ENCODE measurements at regions not wholly inside any gene's neighbourhood (a gene's known extent, or its start where the extent isn't known, plus 50 kb on each side); places are given as distances from the start of the nearest gene placed in this dataset.

- no peaks in the 10 kb centered on the region for H4K20me1 ChIP-seq (replicated peaks; ENCODE audit: control insufficient read depth, extremely low read depth, insufficient read depth, low read length)
- TF ChIP-seq EZH2 (IDR thresholded peaks at IDR 0.05; ENCODE audit: borderline replicate concordance, low read depth, low read length, severe bottlenecking): no peak
- no peak for TF ChIP-seq MYC (IDR thresholded peaks at IDR 0.05; ENCODE audit: low read depth, low read length)
- no peak for TF ChIP-seq GATA2 (IDR thresholded peaks at IDR 0.05; ENCODE audit: insufficient read depth, insufficient read length, low read depth, low read length)
- TF ChIP-seq POLR2A (IDR thresholded peaks at IDR 0.05; ENCODE audit: low read depth, low read length): no peak
- TF ChIP-seq CTCF (IDR thresholded peaks at IDR 0.05; ENCODE audit: extremely low read depth in 1 of 2, insufficient read depth in 1 of 2, low read depth in 1 of 2, low read length in 2 of 2): peak; percentile 80 to 97
- H3K9me3 ChIP-seq (replicated peaks; ENCODE audit: control insufficient read depth, insufficient read depth, low read length): no peaks in the 10 kb centered on the region
- no peaks in the 10 kb centered on the region for H3K36me3 ChIP-seq (ENCODE audit: control insufficient read depth in 2 of 2, extremely low read depth in 1 of 2, insufficient read depth in 2 of 2, low read length in 2 of 2)
- no peak overlapping the region for H2AFZ ChIP-seq (ENCODE audit: low read depth, low read length)
- H3K27ac ChIP-seq (ENCODE audit: insufficient read depth, low read depth, low read length): no peak overlapping the region
- intact Hi-C loops (cut with micrococcal nuclease): loop anchor here (1.0 to 10.0 kb wide), 3 partner anchors 272 to 1452 kb away; no protein-coding TSS in a partner anchor
- no peaks in the 10 kb centered on the region for H3K27me3 ChIP-seq (ENCODE audit: control insufficient read depth in 2 of 2, insufficient read depth in 2 of 2, low read length in 2 of 2)
- ChIA-PET POLR2A (no interaction called here), CTCF (interaction anchor here (0.6 to 5.7 kb wide), 27 partner anchors 8 to 1495 kb away, joined by 3 to 150 read pairs (median 4); partner anchors contain the start of gene TFAP2A)
- FAIRE-seq (peak; percentile 95), DNase-seq (ENCODE audit: low read depth, low spot score) (peak; percentile 58)
- H3K9me1 ChIP-seq (replicated peaks; ENCODE audit: control insufficient read depth, extremely low read depth, insufficient read depth, low read length): no peaks in the 10 kb centered on the region
- dilution Hi-C loops (cut with MboI; ENCODE audit: extremely low pct_ligation_motif_present, low sequenced_read_pairs): no loop called here
- no peak overlapping the region for H3K9ac ChIP-seq (replicated peaks; ENCODE audit: extremely low read depth, insufficient read depth, low read length)
- H3K4me3 ChIP-seq (replicated peaks in 1 of 3; ENCODE audit: insufficient read depth in 1 of 3, low read depth in 1 of 3, low read length in 3 of 3): no peak overlapping the region
- H3K4me1 ChIP-seq (ENCODE audit: control insufficient read depth, extremely low read depth, insufficient read depth, low read length): no peaks in the 10 kb centered on the region
- BruUV-seq (replicated peaks): no TSS peak
- H3K79me2 ChIP-seq (ENCODE audit: control insufficient read depth, insufficient read depth, low read length): no peaks in the 10 kb centered on the region
- H3K4me2 ChIP-seq (ENCODE audit: insufficient read depth, low read length): no peak overlapping the region
Measured at GRCh38 chr6:8983202-8983688, 547.9 kb upstream of the SLC35B3 start.

GRCh38 chr6:8982668-8983067 lies 547.3 kb upstream of the SLC35B3 start:
- Histone ChIP-seq H3K9me1 (replicated peaks; ENCODE audit: control insufficient read depth, extremely low read depth, insufficient read depth, low read length) (no peaks in the 10 kb centered on the region), H3K9me3 (replicated peaks; ENCODE audit: control insufficient read depth, insufficient read depth, low read length) (no peaks in the 10 kb centered on the region), H3K27ac (ENCODE audit: insufficient read depth, low read depth, low read length) (no peak overlapping the region), H2AFZ (ENCODE audit: low read depth, low read length) (no peak overlapping the region), H4K20me1 (replicated peaks; ENCODE audit: control insufficient read depth, extremely low read depth, insufficient read depth, low read length) (no peaks in the 10 kb centered on the region), H3K36me3 (ENCODE audit: control insufficient read depth in 2 of 2, extremely low read depth in 1 of 2, insufficient read depth in 2 of 2, low read length in 2 of 2) (no peaks in the 10 kb centered on the region), H3K4me1 (ENCODE audit: control insufficient read depth, extremely low read depth, insufficient read depth, low read length) (no peaks in the 10 kb centered on the region), H3K4me2 (ENCODE audit: insufficient read depth, low read length) (no peak overlapping the region), H3K79me2 (ENCODE audit: control insufficient read depth, insufficient read depth, low read length) (no peaks in the 10 kb centered on the region), H3K4me3 (replicated peaks in 1 of 3; ENCODE audit: insufficient read depth in 1 of 3, low read depth in 1 of 3, low read length in 3 of 3) (no peak overlapping the region), H3K27me3 (ENCODE audit: control insufficient read depth in 2 of 2, insufficient read depth in 2 of 2, low read length in 2 of 2) (no peaks in the 10 kb centered on the region), H3K9ac (replicated peaks; ENCODE audit: extremely low read depth, insufficient read depth, low read length) (no peak overlapping the region)
- no TSS peak for BruUV-seq (replicated peaks)
- peak; percentile 8 for FAIRE-seq
- ChIA-PET CTCF (interaction anchor here (0.9 to 5.7 kb wide), 18 partner anchors 9 to 1483 kb away, joined by 3 to 150 read pairs (median 8); partner anchors contain the start of gene TFAP2A), POLR2A (no interaction called here)
- dilution Hi-C loops (cut with MboI; ENCODE audit: extremely low pct_ligation_motif_present, low sequenced_read_pairs) (no loop called here), intact Hi-C loops (cut with micrococcal nuclease) (loop anchor here (1.0 to 10.0 kb wide), 3 partner anchors 272 to 1453 kb away; no protein-coding TSS in a partner anchor)
- peak; percentile 18 for DNase-seq (ENCODE audit: low read depth, low spot score)
- TF ChIP-seq EZH2 (IDR thresholded peaks at IDR 0.05; ENCODE audit: borderline replicate concordance, low read depth, low read length, severe bottlenecking) (no peak), POLR2A (IDR thresholded peaks at IDR 0.05; ENCODE audit: low read depth, low read length) (no peak), POLR2AphosphoS5 (IDR thresholded peaks at IDR 0.05; ENCODE audit: insufficient read depth, low read depth, low read length) (no peak), JUN (IDR thresholded peaks at IDR 0.05; ENCODE audit: borderline replicate concordance, insufficient read depth, insufficient read length, low read depth) (no peak)
